GM19372 (cell line): ENCODE measurements at regions not wholly inside any gene's neighbourhood (a gene's known extent, or its start where the extent isn't known, plus 50 kb on each side); places are given as distances from the start of the nearest gene placed in this dataset.

ENCODE experiments used
- ATAC-seq: cut with Tn5 transposase; IDR thresholded peaks from one replicate; pipeline ENCODE4 v1.9.1; 2021; ENCODE audit warnings: mild to moderate bottlenecking, low read depth, moderate library complexity; ENCODE audit not compliant: unreplicated experiment

DNA sequence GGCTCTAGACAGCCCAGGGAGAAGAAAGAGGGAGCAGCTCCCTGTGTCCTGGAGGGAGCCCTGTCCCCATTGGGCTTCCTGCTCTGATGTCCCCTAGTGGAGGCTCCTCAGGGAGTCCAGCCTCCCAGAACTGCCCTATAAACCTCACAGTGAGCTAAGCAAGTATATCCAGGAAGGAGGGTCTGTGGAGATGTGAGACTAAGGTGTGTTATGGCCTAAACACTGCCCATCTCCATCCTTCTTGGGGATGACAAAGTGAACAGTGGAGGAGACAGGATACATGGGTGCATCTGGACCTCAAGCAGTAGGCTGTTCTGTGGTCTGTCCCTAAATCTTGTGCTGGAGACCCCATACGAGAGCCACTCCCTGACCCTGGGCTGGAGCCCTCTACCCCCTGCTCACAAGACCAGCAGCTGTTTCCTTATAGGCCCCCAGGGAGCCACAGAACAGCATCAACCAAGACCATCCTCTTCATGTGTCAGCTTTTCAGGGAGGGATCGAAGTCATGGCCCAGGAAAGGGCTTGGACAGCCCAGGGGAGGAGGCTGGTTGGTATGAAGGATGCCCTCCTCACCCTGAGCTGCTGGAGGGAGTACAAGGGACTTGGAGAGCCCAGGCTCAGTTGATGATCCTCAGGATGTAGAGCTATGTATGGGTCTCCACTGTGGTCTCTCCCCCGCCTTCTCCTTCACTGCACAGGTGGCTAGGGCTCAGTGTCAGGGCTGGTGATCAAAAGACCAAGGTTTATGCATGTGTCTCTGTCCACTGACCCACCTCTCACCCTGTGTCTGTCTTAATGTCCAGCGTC lies 49.7 kb upstream of the TOP3B start:
- ATAC-seq = no peak
